GM23338 (cell line): ENCODE measurements at regions not wholly inside any gene's neighbourhood (a gene's known extent, or its start where the extent isn't known, plus 50 kb on each side); places are given as distances from the start of the nearest gene placed in this dataset.

Experiments
- ATAC-seq: fragments of 200-7000 bp; cut with Tn5 transposase; 3 replicates; pipeline ENCODE4 v1.9.1; 2020
- DNase-seq: peaks from one replicate; pipeline ENCODE4 v3.0.0-alpha.2; 2015; ENCODE audit warnings: low spot score
- H2AFZ ChIP-seq: fragments of 200-600 bp; sonication (generic); 2 replicates; pipeline ENCODE4 v1.8.0; 2016; ENCODE audit warnings: antibody characterized with exemption, mild to moderate bottlenecking, moderate library complexity
- H3F3A ChIP-seq: fragments of 200-600 bp; sonication (generic); replicated peaks from 2 replicates; pipeline ENCODE4 v1.8.0; 2017; ENCODE audit warnings: antibody characterized with exemption, mixed run types, low read depth
- H3K27ac ChIP-seq: fragments of 200-600 bp; sonication (generic); 2 replicates; pipeline ENCODE4 v1.6.1; 2016; ENCODE audit warnings: low read depth
- H3K27me3 ChIP-seq: fragments of 200-600 bp; sonication (generic); 2 replicates; pipeline ENCODE4 v1.8.0; 2016; ENCODE audit warnings: mild to moderate bottlenecking, mixed run types, moderate library complexity; ENCODE audit not compliant: insufficient read depth
- H3K36me3 ChIP-seq: fragments of 200-600 bp; sonication (generic); 2 replicates; pipeline ENCODE4 v1.8.0; 2016; ENCODE audit warnings: mild to moderate bottlenecking; ENCODE audit not compliant: insufficient read depth
- H3K4me1 ChIP-seq: fragments of 200-600 bp; sonication (generic); 2 replicates; pipeline ENCODE4 v1.8.0; 2016; ENCODE audit warnings: mild to moderate bottlenecking, moderate library complexity; ENCODE audit not compliant: insufficient read depth
- H3K4me2 ChIP-seq: fragments of 200-600 bp; sonication (generic); 2 replicates; pipeline ENCODE4 v1.7.1; 2017; ENCODE audit warnings: mixed run types
- H3K4me3 ChIP-seq: fragments of 200-600 bp; sonication (generic); 2 replicates; pipeline ENCODE4 v1.6.1; 2016; ENCODE audit warnings: mixed run types
- H3K79me2 ChIP-seq: fragments of 200-600 bp; sonication (generic); replicated peaks from 2 replicates; pipeline ENCODE4 v1.8.0; 2017; ENCODE audit warnings: mild to moderate bottlenecking; ENCODE audit not compliant: insufficient read depth
- H3K9me2 ChIP-seq: fragments of 200-600 bp; sonication (generic); 2 replicates; pipeline ENCODE4 v1.8.0; 2017; ENCODE audit not compliant: insufficient read depth
- H4K20me1 ChIP-seq: fragments of 200-600 bp; sonication (generic); replicated peaks from 2 replicates; pipeline ENCODE4 v1.8.0; 2017; ENCODE audit warnings: mild to moderate bottlenecking; ENCODE audit not compliant: insufficient read depth
- H3K27ac Mint-ChIP-seq: 2 replicates; pipeline ENCODE4 v1.8.0; 2020; ENCODE audit warnings: inconsistent platforms, mild to moderate bottlenecking, moderate library complexity, mixed read lengths
- H3K27me3 Mint-ChIP-seq: 3 replicates; pipeline ENCODE4 v1.8.0; 2022; ENCODE audit warnings: low read depth, mild to moderate bottlenecking, moderate library complexity, mixed read lengths, inconsistent platforms; ENCODE audit not compliant: insufficient read depth, poor library complexity
- H3K36me3 Mint-ChIP-seq: 3 replicates; pipeline ENCODE4 v1.8.0; 2021; ENCODE audit warnings: low read depth, mild to moderate bottlenecking, inconsistent platforms, moderate library complexity, mixed read lengths
- H3K4me1 Mint-ChIP-seq: 3 replicates; pipeline ENCODE4 v1.8.0; 2020; ENCODE audit warnings: mild to moderate bottlenecking, inconsistent platforms, mixed read lengths
- H3K4me3 Mint-ChIP-seq: 3 replicates; pipeline ENCODE4 v1.8.0; 2021; ENCODE audit warnings: moderate library complexity, mild to moderate bottlenecking, inconsistent platforms, mixed read lengths
- H3K9me3 Mint-ChIP-seq: 3 replicates; pipeline ENCODE4 v1.8.0; 2020; ENCODE audit warnings: moderate library complexity, mild to moderate bottlenecking, inconsistent platforms, mixed read lengths
- CREB1 ChIP-seq: fragments of 250-450 bp; sonication (Bioruptor Pico); IDR thresholded peaks from 2 replicates; pipeline ENCODE4 v1.5.0; 2020; ENCODE audit warnings: low read depth, mild to moderate bottlenecking, moderate library complexity
- CTCF ChIP-seq, 2 experiments: fragments of 200-600 bp in 1 of 2; sonication (generic) in 1 of 2; conservative IDR thresholded peaks; 2 replicates each; pipeline versions ENCODE4 v1.5.1 to v1.6.1; 2016 to 2017; ENCODE audit warnings: antibody characterized with exemption in 2 of 2, low read depth in 2 of 2, mild to moderate bottlenecking in 2 of 2, moderate library complexity in 1 of 2
- ETS1 ChIP-seq: IDR thresholded peaks from 2 replicates; pipeline ENCODE4 v1.6.1; 2016; ENCODE audit warnings: antibody characterized with exemption
- EZH2 ChIP-seq: fragments of 200-600 bp; sonication (generic); IDR thresholded peaks from one replicate; pipeline ENCODE4 v1.8.0; 2017; ENCODE audit warnings: antibody characterized with exemption, mild to moderate bottlenecking, low read depth; ENCODE audit not compliant: unreplicated experiment
- EZH2phosphoT487 ChIP-seq: fragments of 200-600 bp; sonication (generic); IDR thresholded peaks from one replicate; pipeline ENCODE4 v1.8.1; 2018; ENCODE audit warnings: antibody characterized with exemption; ENCODE audit not compliant: unreplicated experiment
- JUNB ChIP-seq: IDR thresholded peaks from one replicate; pipeline ENCODE4 v1.6.1; 2016; ENCODE audit warnings: antibody characterized with exemption; ENCODE audit not compliant: unreplicated experiment
- NANOG ChIP-seq: IDR thresholded peaks from 2 replicates; pipeline ENCODE4 v1.6.1; 2016; ENCODE audit warnings: antibody characterized with exemption, borderline replicate concordance
- POLR2AphosphoS5 ChIP-seq: IDR thresholded peaks from 2 replicates; pipeline ENCODE4 v1.6.1; 2016; ENCODE audit warnings: antibody characterized with exemption, low read depth
- STAT1 ChIP-seq: IDR thresholded peaks from one replicate; pipeline ENCODE4 v1.6.1; 2016; ENCODE audit warnings: antibody characterized with exemption; ENCODE audit not compliant: unreplicated experiment
- ZNF114 ChIP-seq: fragments of 250-450 bp; sonication (Bioruptor Pico); IDR thresholded peaks from 2 replicates; pipeline ENCODE4 v1.5.0; 2020; ENCODE audit warnings: mild to moderate bottlenecking, moderate library complexity
- ZNF331 ChIP-seq: fragments of 250-450 bp; sonication (Bioruptor Pico); IDR thresholded peaks from 2 replicates; pipeline ENCODE4 v1.5.0; 2020; ENCODE audit warnings: low read depth, mild to moderate bottlenecking, moderate library complexity
- TF ChIP-seq, protein P1 (sequence below): fragments of 250-450 bp; sonication (Bioruptor Pico); IDR thresholded peaks from 2 replicates; pipeline ENCODE4 v1.5.0; 2020; ENCODE audit warnings: mild to moderate bottlenecking, moderate library complexity
- TF ChIP-seq, protein P2 (sequence below): IDR thresholded peaks from one replicate; pipeline ENCODE4 v1.6.1; 2018; ENCODE audit warnings: antibody characterized with exemption; ENCODE audit not compliant: unreplicated experiment

GRCh38 chr13:34357435-34358232, 539.7 kb downstream of the RFC3 start:
- Histone ChIP-seq H3K27me3 (no peaks in the 10 kb centered on the region), H3K36me3 (no peaks in the 10 kb centered on the region), H3K79me2 (no peaks in the 10 kb centered on the region), H3K9me2 (no peaks in the 10 kb centered on the region; the same call in 1 of the 2 replicates), H3K4me3 (no peak overlapping the region), H3K4me1 (peaks cover 4% of the 10 kb centered on the region; the same call in 1 of the 2 replicates), H3K27ac (no peak overlapping the region), H3F3A (no peaks in the 10 kb centered on the region), H2AFZ (no peak overlapping the region), H3K4me2 (no peak overlapping the region), H4K20me1 (no peaks in the 10 kb centered on the region)
- peak; percentile 44; the same call in 1 of the 3 replicates for ATAC-seq
- peak; percentile 2 for DNase-seq
- Mint-ChIP-seq H3K36me3 (no peaks in the 10 kb centered on the region), H3K27ac (no peak overlapping the region), H3K4me1 (peaks cover 9% of the 10 kb centered on the region; the same call in 2 of the 3 replicates), H3K27me3 (peaks cover 2% of the 10 kb centered on the region), H3K4me3 (no peak overlapping the region), H3K9me3 (peaks cover 7% of the 10 kb centered on the region; the same call in 2 of the 3 replicates)
- TF ChIP-seq EZH2phosphoT487 (no peak), ZNF331 (CRISPR knock-in tag) (no peak), JUNB (no peak), ZNF114 (CRISPR knock-in tag) (no peak), EZH2 (no peak), POLR2AphosphoS5 (no peak), ETS1 (no peak), CREB1 (CRISPR knock-in tag) (no peak), NANOG (no peak), STAT1 (no peak), CTCF (conservative IDR thresholded peaks at IDR 0.05; ENCODE audit: low read depth in 2 of 2) (no peak)
- TF ChIP-seq, protein P1, sequence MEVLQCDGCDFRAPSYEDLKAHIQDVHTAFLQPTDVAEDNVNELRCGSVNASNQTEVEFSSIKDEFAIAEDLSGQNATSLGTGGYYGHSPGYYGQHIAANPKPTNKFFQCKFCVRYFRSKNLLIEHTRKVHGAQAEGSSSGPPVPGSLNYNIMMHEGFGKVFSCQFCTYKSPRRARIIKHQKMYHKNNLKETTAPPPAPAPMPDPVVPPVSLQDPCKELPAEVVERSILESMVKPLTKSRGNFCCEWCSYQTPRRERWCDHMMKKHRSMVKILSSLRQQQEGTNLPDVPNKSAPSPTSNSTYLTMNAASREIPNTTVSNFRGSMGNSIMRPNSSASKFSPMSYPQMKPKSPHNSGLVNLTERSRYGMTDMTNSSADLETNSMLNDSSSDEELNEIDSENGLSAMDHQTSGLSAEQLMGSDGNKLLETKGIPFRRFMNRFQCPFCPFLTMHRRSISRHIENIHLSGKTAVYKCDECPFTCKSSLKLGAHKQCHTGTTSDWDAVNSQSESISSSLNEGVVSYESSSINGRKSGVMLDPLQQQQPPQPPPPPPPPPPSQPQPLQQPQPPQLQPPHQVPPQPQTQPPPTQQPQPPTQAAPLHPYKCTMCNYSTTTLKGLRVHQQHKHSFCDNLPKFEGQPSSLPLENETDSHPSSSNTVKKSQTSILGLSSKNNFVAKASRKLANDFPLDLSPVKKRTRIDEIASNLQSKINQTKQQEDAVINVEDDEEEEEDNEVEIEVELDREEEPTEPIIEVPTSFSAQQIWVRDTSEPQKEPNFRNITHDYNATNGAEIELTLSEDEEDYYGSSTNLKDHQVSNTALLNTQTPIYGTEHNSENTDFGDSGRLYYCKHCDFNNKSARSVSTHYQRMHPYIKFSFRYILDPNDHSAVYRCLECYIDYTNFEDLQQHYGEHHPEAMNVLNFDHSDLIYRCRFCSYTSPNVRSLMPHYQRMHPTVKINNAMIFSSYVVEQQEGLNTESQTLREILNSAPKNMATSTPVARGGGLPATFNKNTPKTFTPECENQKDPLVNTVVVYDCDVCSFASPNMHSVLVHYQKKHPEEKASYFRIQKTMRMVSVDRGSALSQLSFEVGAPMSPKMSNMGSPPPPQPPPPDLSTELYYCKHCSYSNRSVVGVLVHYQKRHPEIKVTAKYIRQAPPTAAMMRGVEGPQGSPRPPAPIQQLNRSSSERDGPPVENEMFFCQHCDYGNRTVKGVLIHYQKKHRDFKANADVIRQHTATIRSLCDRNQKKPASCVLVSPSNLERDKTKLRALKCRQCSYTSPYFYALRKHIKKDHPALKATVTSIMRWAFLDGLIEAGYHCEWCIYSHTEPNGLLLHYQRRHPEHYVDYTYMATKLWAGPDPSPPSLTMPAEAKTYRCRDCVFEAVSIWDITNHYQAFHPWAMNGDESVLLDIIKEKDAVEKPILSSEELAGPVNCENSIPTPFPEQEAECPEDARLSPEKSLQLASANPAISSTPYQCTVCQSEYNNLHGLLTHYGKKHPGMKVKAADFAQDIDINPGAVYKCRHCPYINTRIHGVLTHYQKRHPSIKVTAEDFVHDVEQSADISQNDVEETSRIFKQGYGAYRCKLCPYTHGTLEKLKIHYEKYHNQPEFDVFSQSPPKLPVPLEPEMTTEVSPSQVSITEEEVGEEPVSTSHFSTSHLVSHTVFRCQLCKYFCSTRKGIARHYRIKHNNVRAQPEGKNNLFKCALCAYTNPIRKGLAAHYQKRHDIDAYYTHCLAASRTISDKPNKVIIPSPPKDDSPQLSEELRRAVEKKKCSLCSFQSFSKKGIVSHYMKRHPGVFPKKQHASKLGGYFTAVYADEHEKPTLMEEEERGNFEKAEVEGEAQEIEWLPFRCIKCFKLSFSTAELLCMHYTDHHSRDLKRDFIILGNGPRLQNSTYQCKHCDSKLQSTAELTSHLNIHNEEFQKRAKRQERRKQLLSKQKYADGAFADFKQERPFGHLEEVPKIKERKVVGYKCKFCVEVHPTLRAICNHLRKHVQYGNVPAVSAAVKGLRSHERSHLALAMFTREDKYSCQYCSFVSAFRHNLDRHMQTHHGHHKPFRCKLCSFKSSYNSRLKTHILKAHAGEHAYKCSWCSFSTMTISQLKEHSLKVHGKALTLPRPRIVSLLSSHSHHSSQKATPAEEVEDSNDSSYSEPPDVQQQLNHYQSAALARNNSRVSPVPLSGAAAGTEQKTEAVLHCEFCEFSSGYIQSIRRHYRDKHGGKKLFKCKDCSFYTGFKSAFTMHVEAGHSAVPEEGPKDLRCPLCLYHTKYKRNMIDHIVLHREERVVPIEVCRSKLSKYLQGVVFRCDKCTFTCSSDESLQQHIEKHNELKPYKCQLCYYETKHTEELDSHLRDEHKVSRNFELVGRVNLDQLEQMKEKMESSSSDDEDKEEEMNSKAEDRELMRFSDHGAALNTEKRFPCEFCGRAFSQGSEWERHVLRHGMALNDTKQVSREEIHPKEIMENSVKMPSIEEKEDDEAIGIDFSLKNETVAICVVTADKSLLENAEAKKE (CRISPR knock-in tag) = no peak
- TF ChIP-seq, protein P2, sequence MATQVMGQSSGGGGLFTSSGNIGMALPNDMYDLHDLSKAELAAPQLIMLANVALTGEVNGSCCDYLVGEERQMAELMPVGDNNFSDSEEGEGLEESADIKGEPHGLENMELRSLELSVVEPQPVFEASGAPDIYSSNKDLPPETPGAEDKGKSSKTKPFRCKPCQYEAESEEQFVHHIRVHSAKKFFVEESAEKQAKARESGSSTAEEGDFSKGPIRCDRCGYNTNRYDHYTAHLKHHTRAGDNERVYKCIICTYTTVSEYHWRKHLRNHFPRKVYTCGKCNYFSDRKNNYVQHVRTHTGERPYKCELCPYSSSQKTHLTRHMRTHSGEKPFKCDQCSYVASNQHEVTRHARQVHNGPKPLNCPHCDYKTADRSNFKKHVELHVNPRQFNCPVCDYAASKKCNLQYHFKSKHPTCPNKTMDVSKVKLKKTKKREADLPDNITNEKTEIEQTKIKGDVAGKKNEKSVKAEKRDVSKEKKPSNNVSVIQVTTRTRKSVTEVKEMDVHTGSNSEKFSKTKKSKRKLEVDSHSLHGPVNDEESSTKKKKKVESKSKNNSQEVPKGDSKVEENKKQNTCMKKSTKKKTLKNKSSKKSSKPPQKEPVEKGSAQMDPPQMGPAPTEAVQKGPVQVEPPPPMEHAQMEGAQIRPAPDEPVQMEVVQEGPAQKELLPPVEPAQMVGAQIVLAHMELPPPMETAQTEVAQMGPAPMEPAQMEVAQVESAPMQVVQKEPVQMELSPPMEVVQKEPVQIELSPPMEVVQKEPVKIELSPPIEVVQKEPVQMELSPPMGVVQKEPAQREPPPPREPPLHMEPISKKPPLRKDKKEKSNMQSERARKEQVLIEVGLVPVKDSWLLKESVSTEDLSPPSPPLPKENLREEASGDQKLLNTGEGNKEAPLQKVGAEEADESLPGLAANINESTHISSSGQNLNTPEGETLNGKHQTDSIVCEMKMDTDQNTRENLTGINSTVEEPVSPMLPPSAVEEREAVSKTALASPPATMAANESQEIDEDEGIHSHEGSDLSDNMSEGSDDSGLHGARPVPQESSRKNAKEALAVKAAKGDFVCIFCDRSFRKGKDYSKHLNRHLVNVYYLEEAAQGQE = no peak
